Fibroblast of the aortic adventitia (primary cell): ENCODE measurements at regions not wholly inside any gene's neighbourhood (a gene's known extent, or its start where the extent isn't known, plus 50 kb on each side); places are given as distances from the start of the nearest gene placed in this dataset.

ENCODE experiments used
- DNase-seq: peaks from one replicate; pipeline ENCODE4 v3.0.0-alpha.2; 2010; ENCODE audit warnings: low read depth
- H3K4me3 ChIP-seq: 2 replicates; pipeline ENCODE4 v1.5.1; 2011; ENCODE audit warnings: low read depth, mild to moderate bottlenecking, control low read depth, low read length, moderate library complexity
- CTCF ChIP-seq: IDR thresholded peaks from 2 replicates; pipeline ENCODE4 v1.5.1; 2011; ENCODE audit warnings: mild to moderate bottlenecking, low read length, control low read depth, inconsistent platforms; ENCODE audit not compliant: insufficient read depth

- no peak for DNase-seq
- TF ChIP-seq CTCF, result no peak
- no peak overlapping the region for H3K4me3 ChIP-seq
Observed at GRCh38 chr12:13599176-13599575, 382.2 kb downstream of the GRIN2B start.

DNA sequence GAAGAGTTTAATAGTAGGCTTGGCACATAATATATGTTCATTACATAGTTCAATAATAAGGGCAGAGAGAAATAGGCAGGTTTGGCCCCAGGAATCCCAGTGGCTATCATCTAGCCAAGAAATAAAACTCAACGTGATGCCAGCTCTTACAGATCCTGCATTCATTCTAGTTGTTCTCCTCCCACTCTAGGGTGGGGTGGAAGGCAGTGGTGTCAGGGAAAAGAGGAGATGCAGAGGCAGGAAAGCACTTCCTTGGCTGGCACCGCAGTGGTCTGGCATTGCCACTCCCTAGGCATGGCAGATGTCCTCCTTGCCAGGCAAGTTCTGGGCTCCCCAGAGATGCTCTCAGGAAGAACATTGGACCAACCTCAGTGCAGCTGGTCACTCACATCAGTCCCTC, 383.6 kb downstream of the GRIN2B start:
- no peak for DNase-seq
- no peak for TF ChIP-seq CTCF
- H3K4me3 ChIP-seq, result no peak overlapping the region

- no peak overlapping the region for H3K4me3 ChIP-seq
- TF ChIP-seq CTCF, result no peak
- DNase-seq, result no peak
Observed at GRCh38 chr12:13597166-13597565, 384.2 kb downstream of the GRIN2B start.

- H3K4me3 ChIP-seq, result no peak overlapping the region
- DNase-seq, result no peak
- no peak for TF ChIP-seq CTCF
Observed at GRCh38 chr12:13596714-13597113, 384.7 kb downstream of the GRIN2B start.

DNA sequence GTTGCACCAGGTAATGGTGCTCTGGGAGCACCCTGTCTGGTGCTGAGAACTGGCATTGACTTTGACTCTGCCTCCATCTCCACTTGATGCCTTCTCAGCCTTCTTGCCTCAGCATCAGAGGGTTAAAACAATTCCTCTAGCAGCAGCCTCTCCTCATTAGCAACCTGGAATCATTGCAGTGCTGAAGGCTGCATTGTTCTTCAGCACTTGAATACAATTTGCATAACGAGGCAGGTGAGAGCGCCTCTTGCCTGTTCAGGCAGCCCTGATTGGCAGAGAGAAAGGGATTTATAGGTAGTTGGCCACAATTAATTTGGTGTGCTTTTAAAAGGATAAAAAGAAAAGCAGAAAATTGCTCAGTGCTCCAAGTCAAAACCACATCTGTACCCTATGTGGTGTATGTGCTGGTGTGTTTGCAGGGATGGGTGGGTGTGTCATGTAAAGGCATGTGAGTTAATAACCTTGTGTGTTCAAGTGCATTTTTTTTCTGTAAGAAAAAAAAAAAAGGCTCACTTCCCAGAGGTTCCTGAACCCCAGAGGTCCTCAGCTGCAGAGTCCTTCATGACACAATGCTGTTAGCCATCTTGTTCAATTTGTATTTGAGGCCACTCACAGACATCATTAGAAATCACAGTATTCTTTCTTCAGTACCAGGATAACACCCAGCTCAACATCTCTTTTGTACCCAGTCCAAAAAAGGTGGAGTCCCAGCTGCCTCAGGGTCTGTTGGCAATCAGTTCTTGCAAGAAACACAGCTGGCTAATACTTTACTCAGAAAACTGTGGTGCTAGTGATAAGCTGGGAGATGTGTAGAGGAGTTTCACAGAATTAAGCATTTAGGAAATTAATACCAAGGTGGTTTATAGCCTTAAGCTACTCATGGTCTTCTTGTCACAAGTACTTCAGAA, 385.6 kb downstream of the GRIN2B start:
- DNase-seq, result no peak

DNA sequence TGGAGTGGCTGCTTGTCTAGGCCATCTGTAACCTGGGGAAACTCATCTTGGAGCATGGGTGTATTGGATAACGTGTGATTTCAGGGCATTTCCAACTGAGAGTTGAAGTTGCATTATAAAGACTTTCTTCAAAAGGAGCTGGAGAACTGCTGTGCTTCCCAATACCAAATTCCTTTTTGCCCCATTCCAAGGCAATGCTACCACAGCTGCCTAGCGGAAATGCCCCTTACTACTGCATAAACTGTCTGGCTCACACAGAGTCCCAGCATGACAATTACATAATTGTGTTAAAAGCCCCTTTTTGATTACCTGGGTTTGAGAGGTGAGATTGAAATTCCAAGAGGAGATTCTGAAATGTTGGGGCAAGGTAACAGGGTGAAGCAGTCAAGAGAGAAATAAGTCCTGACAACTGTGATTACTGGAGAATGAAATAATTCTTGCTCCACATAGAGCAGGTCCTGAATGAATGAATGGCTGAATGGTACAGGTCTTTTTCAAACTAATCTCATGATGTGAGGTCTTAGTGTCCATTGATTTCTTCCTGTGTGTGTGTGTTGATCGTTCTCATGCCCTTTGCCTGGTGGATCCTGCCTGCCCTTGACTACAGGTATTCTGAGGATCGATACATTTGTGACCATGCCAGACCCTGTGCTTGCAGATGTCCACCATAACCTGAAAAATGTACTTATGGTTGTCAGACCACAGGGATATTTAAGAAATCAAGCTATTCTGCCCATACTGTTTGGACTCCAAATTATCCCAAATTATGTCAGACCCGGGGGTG, 386.5 kb downstream of the GRIN2B start:
- TF ChIP-seq CTCF, result no peak
- DNase-seq, result no peak
- H3K4me3 ChIP-seq, result no peak overlapping the region

More for the DNA sequence above, 385.6 kb downstream of the GRIN2B start:
- no peak for TF ChIP-seq CTCF
- H3K4me3 ChIP-seq, result no peak overlapping the region
